Kidney (tissue), 13 donors: ENCODE measurements at regions not wholly inside any gene's neighbourhood (a gene's known extent, or its start where the extent isn't known, plus 50 kb on each side); places are given as distances from the start of the nearest gene placed in this dataset.

ENCODE experiments used
- DNase-seq, 5 donors: peaks; one replicate each; pipeline ENCODE4 v3.0.0-alpha.2; 2013 to 2020
- FAIRE-seq: peaks from 2 replicates; lab custom pipeline; 2012; peaks lifted over from hg19 to GRCh38; lab: Jason Lieb, UNC
- H3K27ac ChIP-seq, 2 donors: one replicate each; pipeline ENCODE4 v1.7.0; 2013; ENCODE audit warnings: low read depth in 2 of 2, low read length in 2 of 2, inconsistent platforms in 1 of 2
- H3K27me3 ChIP-seq: one replicate; pipeline ENCODE4 v1.7.1; 2013; ENCODE audit warnings: low read length, inconsistent platforms; ENCODE audit not compliant: control insufficient read depth, insufficient read depth
- H3K36me3 ChIP-seq, 3 donors: one replicate each; pipeline versions ENCODE4 v1.7.0 to v1.7.1; 2013; ENCODE audit warnings: low read length in 3 of 3, control low read depth in 1 of 3, inconsistent platforms in 1 of 3; ENCODE audit not compliant: insufficient read depth in 3 of 3, control insufficient read depth in 2 of 3
- H3K4me1 ChIP-seq, 3 donors: one replicate each; pipeline versions ENCODE4 v1.7.0 to v1.7.1; 2013; ENCODE audit warnings: low read length in 3 of 3, inconsistent platforms in 1 of 3, low read depth in 1 of 3; ENCODE audit not compliant: control insufficient read depth in 2 of 3, insufficient read depth in 2 of 3
- H3K4me3 ChIP-seq, 3 donors: one replicate each; pipeline versions ENCODE4 v1.7.0 to v1.8.1; 2013; ENCODE audit warnings: low read length in 3 of 3, control low read depth in 1 of 3, inconsistent platforms in 1 of 3
- H3K9ac ChIP-seq, 3 donors: one replicate each; pipeline versions ENCODE4 v1.7.0 to v1.7.1; 2013; ENCODE audit warnings: low read length in 3 of 3, control low read depth in 1 of 3, inconsistent platforms in 1 of 3
- H3K9me3 ChIP-seq, 3 donors: one replicate each; pipeline versions ENCODE4 v1.7.0 to v1.7.1; 2013; ENCODE audit warnings: low read length in 3 of 3, control low read depth in 1 of 3, inconsistent platforms in 1 of 3; ENCODE audit not compliant: control insufficient read depth in 2 of 3, insufficient read depth in 1 of 3
- intact Hi-C: fragments of 100-400 bp; cut with DNase I; formaldehyde crosslinking; loops from one replicate; pipeline ENCODE4 v1.11.1; 2022
- TF ChIP-seq, protein P1 (sequence below): IDR thresholded peaks from 3 replicates; pipeline ENCODE4 v1.5.1; 2012; ENCODE audit warnings: mild to moderate bottlenecking, moderate library complexity, borderline replicate concordance; ENCODE audit not compliant: insufficient read depth; ENCODE audit errors: extremely low read depth
- donor health status: control.
- donor health status: control.
- donor health status: control.
- donor health status: control.
- donor health status: control.
- donor health status: DM: yes; HTN: yes; CAD: no.
- donor health status: Normal renal cell carcinoma (clear cell type).

DNA sequence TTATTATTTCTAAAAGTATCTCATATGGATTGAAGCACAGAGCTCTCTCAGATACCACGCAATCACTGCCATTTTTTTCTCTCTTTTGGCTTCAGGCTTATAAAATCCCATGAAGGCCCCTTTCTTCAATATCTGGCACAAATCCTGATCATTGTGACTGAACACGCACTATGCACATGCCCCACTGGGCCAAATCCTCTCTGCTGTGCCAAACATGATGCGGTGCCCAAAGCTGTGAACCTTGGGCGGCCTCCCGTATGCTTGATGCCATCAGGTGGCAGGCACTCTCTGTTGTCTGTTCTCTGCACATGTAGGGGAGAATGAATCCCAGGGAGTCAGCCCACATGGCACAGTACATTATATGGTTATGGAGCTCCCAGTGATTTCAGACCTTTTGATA, 375.0 kb upstream of the RGMB start:
- no peak overlapping the region for H3K9ac ChIP-seq
- H3K27me3 ChIP-seq = no peaks in the 10 kb centered on the region
- no peaks in the 10 kb centered on the region for H3K36me3 ChIP-seq
- FAIRE-seq (no peak), DNase-seq (no peak)
- no peaks in the 10 kb centered on the region for H3K9me3 ChIP-seq
- no peak overlapping the region for H3K4me3 ChIP-seq
- TF ChIP-seq, protein P1, sequence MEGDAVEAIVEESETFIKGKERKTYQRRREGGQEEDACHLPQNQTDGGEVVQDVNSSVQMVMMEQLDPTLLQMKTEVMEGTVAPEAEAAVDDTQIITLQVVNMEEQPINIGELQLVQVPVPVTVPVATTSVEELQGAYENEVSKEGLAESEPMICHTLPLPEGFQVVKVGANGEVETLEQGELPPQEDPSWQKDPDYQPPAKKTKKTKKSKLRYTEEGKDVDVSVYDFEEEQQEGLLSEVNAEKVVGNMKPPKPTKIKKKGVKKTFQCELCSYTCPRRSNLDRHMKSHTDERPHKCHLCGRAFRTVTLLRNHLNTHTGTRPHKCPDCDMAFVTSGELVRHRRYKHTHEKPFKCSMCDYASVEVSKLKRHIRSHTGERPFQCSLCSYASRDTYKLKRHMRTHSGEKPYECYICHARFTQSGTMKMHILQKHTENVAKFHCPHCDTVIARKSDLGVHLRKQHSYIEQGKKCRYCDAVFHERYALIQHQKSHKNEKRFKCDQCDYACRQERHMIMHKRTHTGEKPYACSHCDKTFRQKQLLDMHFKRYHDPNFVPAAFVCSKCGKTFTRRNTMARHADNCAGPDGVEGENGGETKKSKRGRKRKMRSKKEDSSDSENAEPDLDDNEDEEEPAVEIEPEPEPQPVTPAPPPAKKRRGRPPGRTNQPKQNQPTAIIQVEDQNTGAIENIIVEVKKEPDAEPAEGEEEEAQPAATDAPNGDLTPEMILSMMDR = no peak
- intact Hi-C loops = no loop called here
- H3K27ac ChIP-seq = no peak overlapping the region
- no peaks in the 10 kb centered on the region for H3K4me1 ChIP-seq

DNA sequence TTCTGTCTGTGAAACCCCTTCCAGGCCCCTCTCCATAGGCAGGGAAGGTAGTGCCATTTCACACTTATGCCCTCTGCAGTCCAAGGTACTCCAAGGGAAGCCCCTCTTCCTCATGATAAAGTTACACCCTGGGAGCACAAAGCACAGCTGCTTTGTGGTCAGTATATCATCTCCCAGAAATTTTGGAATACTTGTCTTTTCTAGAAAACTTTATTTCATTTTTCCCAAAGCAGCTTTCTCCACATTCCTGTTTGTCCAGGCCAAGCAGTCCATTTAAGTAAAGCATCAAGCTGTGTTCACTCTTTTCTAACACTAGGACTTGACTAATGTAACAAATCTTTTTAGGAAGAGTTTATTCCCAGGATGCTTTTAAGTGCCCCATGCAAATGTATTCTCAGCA, 371.8 kb upstream of the RGMB start:
- H3K27ac ChIP-seq = no peak overlapping the region
- no peaks in the 10 kb centered on the region for H3K4me1 ChIP-seq
- intact Hi-C loops = no loop called here
- no peak overlapping the region for H3K4me3 ChIP-seq
- no peaks in the 10 kb centered on the region for H3K36me3 ChIP-seq
- TF ChIP-seq, protein P1 = no peak
- no peak for DNase-seq
- no peaks in the 10 kb centered on the region for H3K27me3 ChIP-seq
- no peak overlapping the region for H3K9ac ChIP-seq
- no peak for FAIRE-seq
- no peaks in the 10 kb centered on the region for H3K9me3 ChIP-seq

DNA sequence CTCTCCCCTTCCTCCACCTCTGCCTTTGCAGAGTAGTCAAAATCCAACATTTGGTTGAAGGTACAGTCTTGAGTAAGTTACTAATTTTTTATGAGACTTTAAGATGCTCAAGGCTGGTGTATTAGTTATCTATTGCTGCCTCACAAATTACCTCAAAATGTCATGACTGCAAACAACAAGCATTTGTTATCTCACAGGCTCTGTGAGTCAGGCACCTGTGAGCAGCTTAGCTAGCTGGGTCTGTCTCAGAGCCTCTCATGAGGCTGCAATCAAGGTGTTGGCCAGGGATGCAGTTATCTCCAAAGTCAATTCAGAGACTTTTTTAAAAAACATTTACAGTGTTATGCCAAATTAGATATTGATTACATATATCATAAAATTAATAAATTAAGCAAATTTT, 371.3 kb upstream of the RGMB start:
- TF ChIP-seq, protein P1 = no peak
- Histone ChIP-seq H3K4me1 (no peaks in the 10 kb centered on the region), H3K27ac (no peak overlapping the region), H3K36me3 (no peaks in the 10 kb centered on the region), H3K27me3 (no peaks in the 10 kb centered on the region), H3K9ac (no peak overlapping the region), H3K9me3 (no peaks in the 10 kb centered on the region), H3K4me3 (no peak overlapping the region)
- no peak for FAIRE-seq
- DNase-seq = no peak
- intact Hi-C loops = no loop called here

DNA sequence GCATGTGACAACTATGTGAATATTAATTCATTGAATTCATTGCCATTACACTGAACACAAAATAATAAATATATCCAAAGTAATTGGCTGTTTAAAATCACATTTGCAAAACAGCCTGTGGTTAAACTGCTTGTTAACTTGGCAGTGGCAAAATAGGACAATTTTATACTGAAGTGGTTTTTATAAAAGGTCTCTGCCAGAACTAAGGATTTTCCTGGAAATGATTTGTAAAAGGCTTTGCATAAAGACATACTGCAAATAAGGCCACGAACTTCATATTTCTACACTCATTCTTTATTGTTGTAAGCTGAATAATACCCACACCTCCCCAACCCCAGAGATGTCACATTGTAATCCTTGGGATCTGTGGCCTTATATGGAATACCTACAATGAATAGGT, 370.3 kb upstream of the RGMB start:
- Histone ChIP-seq H3K4me3 (no peak overlapping the region), H3K9me3 (no peaks in the 10 kb centered on the region), H3K4me1 (no peaks in the 10 kb centered on the region), H3K27ac (no peak overlapping the region), H3K27me3 (no peaks in the 10 kb centered on the region), H3K9ac (no peak overlapping the region), H3K36me3 (no peaks in the 10 kb centered on the region)
- intact Hi-C loops = no loop called here
- DNase-seq = no peak
- TF ChIP-seq, protein P1 = no peak
- no peak for FAIRE-seq
